Sciatic nerve (tissue), 2 donors: ENCODE measurements at regions not wholly inside any gene's neighbourhood (a gene's known extent, or its start where the extent isn't known, plus 50 kb on each side); places are given as distances from the start of the nearest gene placed in this dataset.
A peak's percentile ranks its signal among the peaks of the same experiment; 100 is the strongest.
"Not testable (repeated sequence)": the region's sequence is repeated elsewhere in the genome, so short reads cannot be mapped to it uniquely, and the experiment has no call there.

ENCODE experiments used
- ATAC-seq: fragments of 200-7000 bp; cut with Tn5 transposase; one replicate; pipeline ENCODE4 v1.9.1; 2020; ENCODE audit warnings: mild to moderate bottlenecking, moderate library complexity
- DNase-seq: peaks from one replicate; pipeline ENCODE4 v3.0.0-alpha.2; 2020; ENCODE audit warnings: low spot score
- intact Hi-C: fragments of 100-400 bp; cut with DNase I; formaldehyde crosslinking; loops from one replicate; pipeline ENCODE4 v1.14.2; 2022
- donor health status: DM: no; HTN: no; CAD: no.
- donor health status: DM: no; HTN: no; CAD: no.

GRCh38 chr4:147287588-147287890 is 193.4 kb upstream of the EDNRA start:
- ATAC-seq (peak; percentile 67), DNase-seq (no peak)
- intact Hi-C loops: no loop called here

DNA sequence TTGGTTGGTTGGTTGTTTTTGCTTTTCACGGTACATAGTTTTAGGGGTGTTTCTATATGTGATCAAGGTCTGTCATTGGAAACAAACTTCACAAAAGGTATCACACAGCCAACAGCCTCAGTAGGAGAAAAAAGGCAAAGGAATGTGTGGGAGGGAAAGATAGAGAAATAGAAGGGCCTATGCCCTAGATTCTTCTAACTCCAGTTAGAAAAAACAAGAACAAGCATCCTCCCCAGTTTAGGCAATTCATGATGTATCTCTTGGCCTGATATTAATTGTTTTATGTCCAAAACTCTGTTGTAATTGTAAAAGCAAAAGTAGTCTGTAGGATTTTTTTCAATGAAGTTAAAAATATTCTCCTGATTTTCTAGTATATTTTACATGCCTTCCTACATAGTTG is 192.4 kb upstream of the EDNRA start:
- peak; percentile 52 for ATAC-seq
- intact Hi-C loops: no loop called here
- no peak for DNase-seq

- DNase-seq: no peak
- intact Hi-C loops: no loop called here
- no peak for ATAC-seq
Measured at GRCh38 chr4:147289181-147289580, 191.7 kb upstream of the EDNRA start.

GRCh38 chr4:147292604-147293313 is 188.1 kb upstream of the EDNRA start:
- DNase-seq, intact Hi-C loops, ATAC-seq: not testable (repeated sequence)

- ATAC-seq, intact Hi-C loops, DNase-seq: not testable (repeated sequence)
Measured at GRCh38 chr4:147293314-147293677, 187.6 kb upstream of the EDNRA start.

DNA sequence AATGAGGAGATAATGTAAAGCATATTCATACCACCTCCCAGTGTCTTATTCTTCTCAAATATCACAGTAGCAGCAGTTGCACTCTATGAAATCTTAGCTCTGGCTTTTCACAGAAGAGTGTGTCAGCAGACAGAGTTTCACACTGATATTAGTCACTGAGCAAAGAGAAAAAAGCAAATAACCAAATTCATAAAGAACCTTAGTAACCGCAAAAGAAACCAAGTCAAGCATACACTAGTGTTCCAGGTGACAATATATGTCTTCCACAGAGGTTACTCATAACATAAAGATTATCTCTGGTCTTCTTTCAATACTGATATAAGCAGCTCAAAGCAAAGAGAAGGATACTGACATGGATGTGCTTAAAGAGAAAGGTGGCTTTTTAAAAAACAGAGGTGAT is 181.7 kb upstream of the EDNRA start:
- ATAC-seq (no peak), DNase-seq (no peak)
- intact Hi-C loops: no loop called here

DNA sequence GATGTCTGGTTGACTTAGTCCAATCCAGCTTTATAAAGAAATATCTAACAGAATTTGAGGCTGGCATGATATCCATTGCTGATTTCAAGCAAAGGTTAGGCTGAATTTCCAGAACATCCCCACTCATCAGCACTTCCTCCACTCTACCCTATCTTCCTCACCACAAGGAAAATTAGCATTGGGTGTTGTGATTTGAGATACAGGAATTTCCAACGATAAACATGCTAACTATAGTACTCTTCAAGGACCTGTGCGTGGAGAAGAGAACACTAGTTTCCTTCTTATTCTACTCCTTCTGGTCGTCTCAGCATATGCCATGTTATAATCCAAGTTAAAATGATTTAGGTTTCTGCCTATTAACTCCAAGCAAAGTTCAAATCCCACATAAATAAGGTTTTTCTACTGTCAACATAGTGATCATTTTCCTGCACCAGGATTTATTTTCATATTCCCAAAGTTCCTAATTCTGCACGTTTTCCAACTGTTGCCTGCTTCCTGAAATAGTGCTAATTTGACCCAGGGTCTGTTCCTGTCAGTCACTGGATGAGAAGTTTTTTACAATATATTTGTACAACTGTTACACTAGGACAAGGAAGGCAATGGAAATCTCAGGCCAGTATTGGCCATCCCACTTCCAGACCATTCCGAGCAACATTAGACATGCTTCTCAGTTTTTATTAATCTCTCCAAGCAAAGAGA is 177.6 kb upstream of the EDNRA start:
- ATAC-seq: no peak
- DNase-seq: no peak
- intact Hi-C loops: no loop called here

DNA sequence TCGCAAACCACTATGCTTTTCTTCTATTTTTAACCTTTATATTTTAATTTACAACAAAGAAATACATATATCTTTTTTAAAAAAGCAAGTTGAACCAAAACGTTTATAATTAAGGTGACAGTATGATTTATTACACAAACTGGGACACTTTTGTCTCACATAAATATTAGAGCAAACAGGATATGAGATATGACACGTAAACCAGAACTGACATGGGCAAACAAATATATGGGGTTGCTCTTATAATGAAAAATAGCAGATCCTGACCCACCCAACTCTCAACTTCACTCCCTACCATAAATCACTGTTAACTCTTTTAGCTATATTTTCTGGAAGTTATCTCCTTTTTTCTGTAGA is 177.0 kb upstream of the EDNRA start:
- DNase-seq (no peak), ATAC-seq (no peak)
- intact Hi-C loops: no loop called here

GRCh38 chr4:147307896-147308674 is 172.8 kb upstream of the EDNRA start:
- no peak for DNase-seq
- ATAC-seq: no peak
- intact Hi-C loops: no loop called here

DNA sequence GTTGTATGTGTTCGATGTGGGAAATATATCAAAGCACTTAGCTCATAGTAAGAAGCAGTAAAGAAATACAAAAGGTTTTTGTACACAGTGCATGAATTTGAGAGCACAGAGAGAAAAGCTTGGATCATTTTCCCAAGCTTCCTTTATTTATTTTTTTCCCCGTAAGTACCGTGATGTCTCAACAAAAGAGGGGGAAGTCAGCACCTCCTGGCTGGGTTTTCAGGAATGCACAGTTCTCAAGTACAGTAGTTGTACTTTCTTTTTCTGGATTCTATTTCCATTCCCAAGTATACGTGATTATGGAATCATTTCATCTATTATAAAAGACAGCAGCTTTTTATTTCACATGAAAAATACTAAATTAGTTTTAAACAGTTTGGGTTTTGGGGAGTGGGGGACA is 171.5 kb upstream of the EDNRA start:
- intact Hi-C loops: no loop called here
- ATAC-seq (no peak), DNase-seq (no peak)

DNA sequence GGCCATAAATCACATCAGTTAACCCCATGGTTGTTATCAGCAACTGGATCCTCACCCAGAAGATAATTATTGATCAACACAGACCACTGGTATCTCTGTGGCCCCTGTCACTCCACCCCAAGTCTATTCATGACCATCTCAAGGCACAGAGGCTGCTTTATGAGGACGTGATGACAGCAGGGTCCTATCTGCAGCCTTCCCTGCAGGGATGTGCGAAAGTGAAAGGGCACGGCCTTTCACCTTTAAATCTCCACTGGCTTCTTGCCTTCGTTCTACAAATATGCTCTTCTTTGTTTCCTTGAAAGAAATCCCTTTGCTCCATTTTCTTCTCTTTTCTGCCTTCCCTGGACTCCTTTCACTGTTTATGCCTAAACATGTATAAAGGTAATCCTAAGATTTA is 170.6 kb upstream of the EDNRA start:
- intact Hi-C loops: no loop called here
- DNase-seq (no peak), ATAC-seq (no peak)

- no peak for DNase-seq
- intact Hi-C loops: no loop called here
- ATAC-seq: no peak
Measured at GRCh38 chr4:147311956-147312355, 168.9 kb upstream of the EDNRA start.

DNA sequence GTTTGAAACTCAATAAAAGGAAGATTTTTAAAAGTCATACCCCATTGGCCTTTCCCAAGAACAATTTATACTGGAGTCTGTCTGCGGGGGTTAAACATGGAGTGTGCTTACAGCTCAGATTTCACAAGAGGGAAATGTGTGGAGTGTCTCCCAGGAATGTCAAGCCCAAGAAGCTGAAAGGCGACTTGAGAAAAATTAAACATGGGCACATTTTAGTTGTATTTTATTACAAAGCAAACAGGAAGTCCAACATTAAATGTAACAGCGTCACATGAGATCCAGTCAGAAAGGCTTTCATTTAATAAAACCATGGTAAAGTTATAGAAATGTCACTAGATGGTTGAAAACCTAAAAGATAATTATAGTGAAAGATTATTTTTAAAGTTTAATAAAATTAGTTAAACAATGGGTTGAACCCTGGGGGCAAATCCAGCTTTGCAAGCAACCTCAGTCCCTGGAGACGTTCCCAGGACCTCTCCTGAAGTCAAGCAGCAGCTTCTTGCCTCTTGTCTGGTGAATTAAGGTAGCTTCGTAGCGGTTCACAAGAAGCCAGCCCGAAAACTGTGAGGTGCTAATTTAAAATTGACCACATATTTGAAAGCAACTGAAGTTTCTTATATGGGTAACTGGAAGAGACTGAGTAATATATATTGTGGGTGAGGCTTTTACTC is 168.4 kb upstream of the EDNRA start:
- DNase-seq (no peak), ATAC-seq (peak; percentile 56)
- intact Hi-C loops: no loop called here

GRCh38 chr4:147313108-147313507 is 167.8 kb upstream of the EDNRA start:
- intact Hi-C loops: no loop called here
- ATAC-seq: no peak
- no peak for DNase-seq

GRCh38 chr4:147318586-147318985 is 162.3 kb upstream of the EDNRA start:
- intact Hi-C loops: no loop called here
- DNase-seq: no peak
- ATAC-seq: peak; percentile 32

GRCh38 chr4:147325571-147325981 is 155.3 kb upstream of the EDNRA start:
- DNase-seq (no peak), ATAC-seq (no peak)
- intact Hi-C loops: no loop called here

DNA sequence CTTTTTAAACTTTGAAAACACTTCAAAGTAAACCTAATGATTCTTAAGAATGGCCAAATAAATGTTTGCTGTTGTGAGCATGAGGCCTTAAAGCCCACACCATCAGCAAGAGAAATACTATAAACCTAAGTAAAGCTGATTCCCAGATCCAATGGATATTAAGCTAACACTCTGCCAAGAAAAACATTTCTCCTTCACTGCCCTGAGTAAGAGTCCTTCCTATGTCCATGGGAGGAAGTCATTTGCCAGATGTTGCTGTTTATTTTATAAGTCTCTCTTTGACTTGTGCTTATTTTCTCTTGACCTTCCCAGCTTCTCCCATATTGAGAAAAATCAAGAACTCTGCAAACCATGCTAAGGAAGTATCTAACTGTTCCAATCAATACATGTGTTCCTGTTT is 154.3 kb upstream of the EDNRA start:
- no peak for ATAC-seq
- DNase-seq: no peak
- intact Hi-C loops: no loop called here

- intact Hi-C loops: no loop called here
- no peak for DNase-seq
- ATAC-seq: no peak
Measured at GRCh38 chr4:147327322-147327721, 153.6 kb upstream of the EDNRA start.

GRCh38 chr4:147328189-147328588 is 152.7 kb upstream of the EDNRA start:
- no peak for DNase-seq
- no peak for ATAC-seq
- intact Hi-C loops: no loop called here
